BE2C (cell line): ENCODE measurements at regions not wholly inside any gene's neighbourhood (a gene's known extent, or its start where the extent isn't known, plus 50 kb on each side); places are given as distances from the start of the nearest gene placed in this dataset.
"Not testable (repeated sequence)": the region's sequence is repeated elsewhere in the genome, so short reads cannot be mapped to it uniquely, and the experiment has no call there.

Source experiments
- DNase-seq: peaks from one replicate; pipeline ENCODE4 v3.0.0-alpha.2; 2020
- H3K27me3 ChIP-seq: fragments of 250-450 bp; sonication (Bioruptor Pico); 2 replicates; pipeline ENCODE4 v1.5.1; 2020; ENCODE audit warnings: mild to moderate bottlenecking
- H3K36me3 ChIP-seq: fragments of 250-450 bp; sonication (Bioruptor Pico); 2 replicates; pipeline ENCODE4 v1.5.1; 2020; ENCODE audit warnings: mild to moderate bottlenecking
- H3K4me1 ChIP-seq: fragments of 250-450 bp; sonication (Bioruptor Pico); 2 replicates; pipeline ENCODE4 v1.5.1; 2020
- H3K4me3 ChIP-seq: 2 replicates; pipeline ENCODE4 v1.5.1; 2011; ENCODE audit warnings: low read depth, low read length
- H3K9me3 ChIP-seq: fragments of 250-450 bp; sonication (Bioruptor Pico); 2 replicates; pipeline ENCODE4 v1.5.1; 2020

DNA sequence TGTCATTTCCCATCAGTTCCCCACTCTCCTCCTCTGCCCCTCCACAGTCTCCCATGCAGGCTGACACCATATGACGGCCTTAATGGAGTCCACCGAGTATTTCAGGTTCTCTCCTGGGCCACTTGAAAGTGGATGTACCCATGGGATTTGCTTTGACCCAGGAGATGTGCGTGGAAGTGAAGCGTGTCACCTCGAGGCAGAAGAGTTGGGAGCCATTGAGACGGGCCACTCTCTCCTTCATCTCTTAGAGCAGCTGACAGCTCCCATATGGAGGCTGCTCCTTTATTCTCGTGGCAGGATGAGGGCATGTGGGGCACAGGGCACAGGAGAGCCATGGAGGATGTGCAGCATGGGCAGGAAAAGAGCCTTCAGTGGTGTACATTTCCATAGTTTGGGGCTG, 144.7 kb upstream of the CRYM start:
- H3K36me3 ChIP-seq, H3K27me3 ChIP-seq, H3K4me3 ChIP-seq, DNase-seq, H3K4me1 ChIP-seq, H3K9me3 ChIP-seq: not testable (repeated sequence)

DNA sequence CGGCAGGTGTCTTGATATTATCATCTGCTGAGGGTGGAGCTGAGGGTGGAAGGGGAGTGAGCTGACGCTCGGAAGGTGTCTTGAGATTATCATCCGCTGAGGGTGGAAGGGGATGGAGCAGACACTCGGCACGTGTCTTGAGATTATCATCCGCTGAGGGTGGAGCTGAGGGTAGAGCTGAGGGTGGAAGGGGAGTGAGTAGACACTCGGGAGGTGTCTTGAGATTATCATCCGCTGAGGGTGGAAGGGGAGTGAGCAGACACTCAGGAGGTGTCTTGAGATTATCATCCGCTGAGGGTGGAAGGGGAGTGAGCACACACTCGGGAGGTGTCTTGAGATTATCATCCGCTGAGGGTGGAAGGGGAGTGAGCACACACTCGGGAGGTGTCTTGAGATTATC, 126.6 kb upstream of the CRYM start:
- not testable (repeated sequence) for H3K4me1 ChIP-seq, H3K9me3 ChIP-seq, H3K36me3 ChIP-seq, H3K4me3 ChIP-seq, H3K27me3 ChIP-seq, DNase-seq

DNA sequence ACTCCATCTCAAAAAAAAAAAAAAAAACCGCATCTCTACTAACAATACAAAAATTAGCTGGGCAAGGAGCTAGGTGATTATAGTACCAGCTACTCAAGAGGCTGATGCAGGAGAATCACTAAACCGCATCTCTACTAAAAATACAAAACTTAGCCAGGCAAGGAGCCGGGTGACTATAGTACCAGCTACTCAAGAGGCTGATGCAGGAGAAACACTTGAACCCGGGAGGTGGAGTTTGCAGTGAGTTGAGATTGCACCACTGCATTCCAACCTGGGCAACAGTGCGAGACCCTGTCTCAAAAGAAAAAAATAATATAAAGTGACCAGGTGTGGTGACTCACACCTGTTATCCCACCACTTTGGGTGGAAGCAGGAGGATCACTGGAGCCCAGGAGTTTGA, 119.8 kb upstream of the CRYM start:
- H3K9me3 ChIP-seq, H3K4me1 ChIP-seq, DNase-seq, H3K36me3 ChIP-seq, H3K27me3 ChIP-seq, H3K4me3 ChIP-seq: not testable (repeated sequence)

DNA sequence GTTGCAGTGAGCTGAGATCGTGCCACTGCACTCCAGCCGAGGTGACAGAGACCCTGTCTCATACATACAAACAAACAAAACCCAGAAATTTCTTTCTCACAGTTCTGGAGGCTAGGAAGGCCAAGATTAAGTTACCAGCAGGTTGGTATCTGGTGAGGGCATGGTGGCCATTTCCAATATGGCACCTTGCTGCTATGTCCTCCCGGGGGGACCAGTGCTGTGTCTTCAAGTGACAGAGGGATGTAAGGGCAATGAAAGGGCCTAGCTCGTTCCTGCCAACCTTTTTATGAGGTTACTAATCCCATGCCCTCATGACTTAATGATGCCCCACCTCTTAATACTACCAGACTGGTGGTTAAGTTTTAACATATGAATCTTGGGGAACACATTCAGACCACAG, 118.5 kb upstream of the CRYM start:
- H3K36me3 ChIP-seq, H3K27me3 ChIP-seq, H3K4me1 ChIP-seq, DNase-seq, H3K9me3 ChIP-seq, H3K4me3 ChIP-seq: not testable (repeated sequence)

DNA sequence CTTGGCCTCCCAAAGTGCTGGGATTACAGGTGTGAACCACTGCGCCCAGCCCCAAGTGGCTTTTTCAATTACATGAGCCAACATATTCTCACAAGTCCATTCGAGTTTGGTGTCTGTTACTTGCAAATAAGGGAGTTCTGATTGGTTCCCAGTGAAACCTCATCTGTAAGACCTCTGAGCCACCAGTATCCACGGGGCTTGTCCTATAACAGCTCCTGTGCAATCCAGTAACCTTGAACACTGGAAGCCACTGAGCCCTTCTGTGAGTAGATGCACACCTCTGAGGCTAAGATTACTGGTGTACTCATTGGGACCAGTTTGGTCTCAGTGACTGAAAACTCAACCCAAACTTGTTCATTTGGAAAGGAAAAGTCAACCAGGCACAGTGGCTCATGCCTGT, 112.5 kb upstream of the CRYM start:
- H3K9me3 ChIP-seq, DNase-seq, H3K36me3 ChIP-seq, H3K4me3 ChIP-seq, H3K4me1 ChIP-seq, H3K27me3 ChIP-seq: not testable (repeated sequence)

DNA sequence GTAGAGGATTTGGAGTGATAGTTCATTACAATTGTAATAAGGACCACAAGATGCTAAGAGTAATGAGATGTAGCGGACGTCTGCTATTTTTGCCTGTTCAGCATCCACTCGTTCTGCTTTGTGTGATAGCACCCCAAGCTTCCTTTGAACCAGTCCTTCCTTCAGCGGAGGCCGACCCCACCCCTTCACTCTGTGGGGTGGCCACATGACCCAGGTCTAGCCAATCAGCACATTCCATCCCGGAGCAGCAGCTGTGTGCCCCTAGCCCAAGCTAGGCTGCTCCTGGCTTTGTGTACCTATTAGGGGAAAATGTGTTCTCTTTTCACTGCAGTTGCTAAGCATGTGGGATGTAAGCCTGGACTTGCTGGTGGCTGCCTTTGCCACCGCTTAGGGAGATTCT, 111.8 kb upstream of the CRYM start:
- not testable (repeated sequence) for H3K36me3 ChIP-seq, H3K4me1 ChIP-seq
- peak; percentile 50 for DNase-seq

DNA sequence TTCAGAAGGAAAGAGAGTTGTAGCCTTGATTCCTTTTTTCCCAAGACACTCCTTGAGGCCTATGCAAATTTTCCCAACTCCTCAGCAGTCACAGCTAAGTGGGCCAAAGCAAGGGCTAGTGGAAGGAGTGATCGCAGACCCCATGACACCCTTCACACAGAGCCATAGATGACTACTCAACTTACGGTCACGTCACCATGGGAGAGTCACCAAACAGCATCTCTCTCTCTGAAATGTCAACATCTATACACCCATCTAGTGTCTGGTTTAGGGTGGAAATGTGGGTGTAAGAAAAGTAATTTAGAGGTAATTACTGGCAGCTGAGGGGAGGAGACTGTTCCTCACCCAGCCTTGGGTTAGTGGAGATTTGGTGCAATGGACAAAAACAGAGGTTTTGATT, 109.7 kb upstream of the CRYM start:
- not testable (repeated sequence) for H3K4me3 ChIP-seq, H3K9me3 ChIP-seq, H3K27me3 ChIP-seq, H3K4me1 ChIP-seq, DNase-seq, H3K36me3 ChIP-seq

More for the DNA sequence above, 111.8 kb upstream of the CRYM start:
- H3K9me3 ChIP-seq, H3K4me3 ChIP-seq, H3K27me3 ChIP-seq: not testable (repeated sequence)

DNA sequence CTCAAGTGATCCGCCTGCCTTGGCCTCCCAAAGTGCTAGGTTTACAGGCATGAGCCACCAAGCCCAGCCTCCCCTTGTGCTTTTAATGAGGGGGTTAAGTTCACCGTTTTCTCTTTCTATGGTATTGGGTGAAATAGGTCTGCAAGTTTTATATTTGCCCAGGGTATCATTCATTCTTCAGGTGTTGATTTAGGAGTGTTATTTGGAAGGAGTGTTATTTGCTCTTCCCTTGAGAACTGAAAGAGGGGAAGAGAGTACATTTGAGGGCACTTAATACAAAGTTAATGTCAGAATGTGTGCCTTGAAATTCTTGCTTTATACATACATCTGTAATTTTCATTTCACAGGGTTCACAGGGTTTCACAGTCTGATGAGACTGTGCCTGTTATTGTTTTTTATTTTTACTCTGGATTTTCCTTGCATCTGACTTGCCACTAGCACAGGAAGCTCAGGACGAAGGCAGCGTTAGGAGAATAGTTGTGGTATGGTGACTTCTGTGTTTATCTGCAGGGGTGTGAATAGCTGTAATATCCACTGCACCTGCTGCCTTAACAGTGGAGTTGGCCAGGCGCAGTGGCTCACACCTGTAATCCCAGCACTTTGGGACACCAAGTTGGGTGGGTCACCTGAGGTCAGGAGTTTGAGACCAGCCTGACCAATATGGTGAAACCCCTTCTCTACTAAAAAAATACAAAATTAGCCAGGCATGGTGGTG, 108.3 kb upstream of the CRYM start:
- not testable (repeated sequence) for H3K9me3 ChIP-seq, DNase-seq, H3K36me3 ChIP-seq, H3K4me3 ChIP-seq, H3K27me3 ChIP-seq, H3K4me1 ChIP-seq

DNA sequence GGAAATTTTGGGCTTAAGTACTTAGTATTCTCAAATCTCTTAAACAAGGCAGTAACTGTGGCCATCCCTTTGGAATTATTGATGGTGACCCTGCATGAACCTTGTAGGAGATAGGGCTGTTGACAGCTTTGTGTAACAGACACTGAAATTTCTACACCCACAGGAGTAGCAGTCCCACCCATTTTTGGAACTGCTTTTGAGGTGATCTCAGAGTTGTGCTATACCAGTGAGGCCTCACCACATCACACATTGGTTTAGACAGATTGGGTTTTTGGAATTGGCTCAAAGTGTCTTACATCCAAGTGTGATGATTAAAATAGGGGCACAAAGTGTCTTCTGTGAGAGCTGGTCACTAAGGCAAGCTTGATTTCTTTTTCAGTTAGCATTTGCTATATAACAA, 105.6 kb upstream of the CRYM start:
- DNase-seq, H3K9me3 ChIP-seq, H3K36me3 ChIP-seq, H3K4me3 ChIP-seq, H3K27me3 ChIP-seq, H3K4me1 ChIP-seq: not testable (repeated sequence)

DNA sequence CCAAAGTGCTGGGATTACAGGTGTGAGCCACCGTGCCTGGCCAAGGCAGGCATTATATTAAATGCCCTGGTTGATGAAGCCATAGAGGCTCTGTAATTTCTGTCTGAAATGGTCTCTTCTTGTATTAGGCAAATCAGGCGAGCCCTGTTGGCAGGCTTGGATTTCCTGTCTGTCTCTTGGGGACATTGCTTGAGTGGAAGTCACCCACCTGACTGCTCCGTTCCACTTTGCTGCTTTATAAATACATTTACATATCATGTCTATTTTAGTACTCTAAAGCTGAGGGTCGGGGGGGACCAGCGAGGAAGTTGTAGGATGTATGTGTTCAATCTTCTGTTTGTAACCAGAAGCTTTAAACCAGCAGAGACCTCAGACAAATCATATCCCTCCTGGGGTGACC, 101.6 kb upstream of the CRYM start:
- H3K27me3 ChIP-seq, H3K4me3 ChIP-seq, H3K9me3 ChIP-seq, DNase-seq, H3K4me1 ChIP-seq, H3K36me3 ChIP-seq: not testable (repeated sequence)

DNA sequence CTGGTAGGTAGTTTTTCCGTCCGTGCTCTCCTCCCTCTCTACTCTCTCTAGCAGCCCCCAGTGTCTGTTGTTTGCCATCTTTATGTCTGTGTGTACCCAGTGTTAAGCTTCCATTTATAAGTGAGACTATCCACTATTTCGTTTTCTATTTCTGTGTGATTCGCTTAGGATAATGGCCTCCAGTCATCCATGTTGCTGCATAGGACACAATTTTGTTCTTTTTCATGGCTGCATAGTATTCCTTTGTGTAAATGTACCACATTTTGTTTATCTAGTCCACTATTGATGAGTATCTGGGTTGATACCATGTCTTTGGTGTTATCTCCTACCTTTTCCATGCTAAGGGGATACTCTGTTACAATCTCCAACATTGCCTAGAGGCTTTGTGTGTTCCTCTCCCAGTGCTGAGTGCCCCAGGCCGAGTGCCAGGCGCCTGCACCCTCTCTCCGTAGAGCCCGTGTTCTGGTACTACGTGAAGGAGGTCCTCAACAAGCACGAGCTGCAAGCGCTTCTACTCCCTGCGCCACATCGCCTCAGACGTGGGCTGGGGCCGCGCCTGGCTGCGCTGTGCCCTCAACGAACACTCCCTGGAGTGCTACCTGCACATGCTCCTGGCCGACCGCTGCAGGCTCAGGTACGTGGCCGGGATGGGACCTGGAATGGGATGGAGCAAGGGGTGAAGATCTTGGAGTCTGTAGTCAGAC, 98.3 kb upstream of the CRYM start:
- not testable (repeated sequence) for H3K4me3 ChIP-seq, H3K4me1 ChIP-seq, H3K36me3 ChIP-seq, H3K27me3 ChIP-seq, DNase-seq, H3K9me3 ChIP-seq

DNA sequence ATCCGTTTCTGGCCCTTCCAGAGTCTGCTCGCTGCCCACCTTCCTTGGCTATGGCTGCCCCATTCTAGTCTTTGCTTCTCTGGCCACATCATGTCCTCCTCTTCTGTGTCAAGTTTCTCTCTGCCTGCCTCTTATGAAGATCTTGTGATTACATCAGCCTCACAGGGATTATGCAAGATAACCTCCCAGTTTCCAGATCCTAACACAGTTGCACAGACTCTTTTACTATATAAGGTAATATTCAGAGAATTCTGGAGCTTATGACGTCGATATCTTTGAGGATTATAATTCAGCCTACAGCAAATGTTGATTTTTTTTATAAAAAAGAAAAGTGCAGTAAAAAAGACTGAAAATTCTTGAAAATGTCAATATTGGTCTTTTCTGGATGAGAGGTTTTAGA, 97.2 kb upstream of the CRYM start:
- H3K4me3 ChIP-seq, H3K9me3 ChIP-seq, H3K36me3 ChIP-seq, H3K4me1 ChIP-seq, DNase-seq, H3K27me3 ChIP-seq: not testable (repeated sequence)

DNA sequence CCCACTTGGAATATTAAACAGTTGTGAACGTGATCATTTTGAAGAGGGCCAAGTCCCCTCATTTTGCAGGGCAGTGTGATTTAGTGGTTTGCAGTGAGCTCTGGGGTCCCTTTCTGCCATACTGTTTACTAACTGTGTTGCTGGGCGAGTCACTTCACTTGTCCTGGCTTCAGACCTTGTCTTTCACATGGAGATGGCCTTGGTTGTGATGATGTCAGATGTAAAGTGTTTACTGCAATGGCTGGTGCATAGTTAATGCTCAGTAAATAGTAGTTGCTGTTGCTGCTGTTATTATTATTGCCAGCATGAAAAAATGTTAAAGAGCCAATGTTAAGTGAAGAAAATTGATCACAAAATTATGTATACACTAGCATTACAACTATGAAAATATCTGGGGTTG, 95.4 kb upstream of the CRYM start:
- not testable (repeated sequence) for H3K36me3 ChIP-seq, DNase-seq, H3K27me3 ChIP-seq, H3K4me1 ChIP-seq, H3K4me3 ChIP-seq, H3K9me3 ChIP-seq

DNA sequence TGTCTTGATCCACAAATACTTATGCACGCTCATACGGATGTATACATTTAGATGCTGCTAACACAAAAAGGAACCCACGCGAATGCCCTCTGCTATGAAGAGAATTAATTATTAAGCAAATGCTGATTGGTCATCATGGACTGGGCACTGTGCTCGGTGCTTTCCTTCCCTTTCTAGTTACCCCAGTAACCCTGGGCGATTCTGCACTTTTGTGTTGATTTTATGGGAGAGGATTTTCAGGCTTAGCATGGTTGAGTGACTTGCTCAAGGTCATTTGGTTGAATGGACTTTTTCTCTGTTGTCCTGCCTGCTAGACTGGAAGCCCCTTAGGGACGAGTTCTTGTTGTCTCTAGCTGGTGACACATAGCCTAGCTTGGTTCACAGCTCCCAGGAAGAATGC, 94.8 kb upstream of the CRYM start:
- not testable (repeated sequence) for H3K36me3 ChIP-seq, H3K27me3 ChIP-seq, H3K4me3 ChIP-seq, H3K4me1 ChIP-seq, DNase-seq, H3K9me3 ChIP-seq

DNA sequence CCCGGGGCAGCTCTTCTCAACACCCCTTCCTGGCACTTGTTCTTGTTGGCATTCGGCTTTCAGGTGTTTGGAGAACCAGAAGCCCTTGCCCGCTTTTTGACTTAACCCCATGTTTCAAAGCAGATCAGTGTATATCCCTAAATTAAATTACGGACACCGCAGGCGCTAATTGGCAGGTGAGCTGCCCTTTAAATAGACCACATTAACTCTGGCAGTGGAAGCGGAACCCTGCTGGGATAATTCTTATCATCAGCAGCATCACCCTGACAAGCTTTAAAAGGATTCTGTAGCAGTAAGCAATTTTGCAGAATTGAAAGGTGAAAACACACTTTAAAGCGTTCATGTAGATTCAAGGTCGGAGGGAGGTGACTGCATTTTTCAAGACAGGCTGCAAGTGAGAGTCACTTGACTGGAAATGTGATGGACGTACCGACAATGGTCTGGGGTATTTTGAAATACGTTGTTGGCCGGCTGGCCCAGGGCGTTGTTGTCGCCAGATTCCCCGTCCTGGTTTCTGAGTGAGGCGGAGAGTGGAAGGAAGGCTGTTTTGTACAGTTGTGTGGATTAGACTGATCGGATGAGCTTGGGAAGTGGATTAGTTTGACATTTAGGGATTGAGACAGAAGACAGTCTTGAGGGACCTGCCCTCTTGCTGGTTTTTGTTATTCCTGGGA, 94.2 kb upstream of the CRYM start:
- not testable (repeated sequence) for H3K27me3 ChIP-seq, H3K36me3 ChIP-seq, H3K9me3 ChIP-seq, H3K4me3 ChIP-seq, H3K4me1 ChIP-seq, DNase-seq

DNA sequence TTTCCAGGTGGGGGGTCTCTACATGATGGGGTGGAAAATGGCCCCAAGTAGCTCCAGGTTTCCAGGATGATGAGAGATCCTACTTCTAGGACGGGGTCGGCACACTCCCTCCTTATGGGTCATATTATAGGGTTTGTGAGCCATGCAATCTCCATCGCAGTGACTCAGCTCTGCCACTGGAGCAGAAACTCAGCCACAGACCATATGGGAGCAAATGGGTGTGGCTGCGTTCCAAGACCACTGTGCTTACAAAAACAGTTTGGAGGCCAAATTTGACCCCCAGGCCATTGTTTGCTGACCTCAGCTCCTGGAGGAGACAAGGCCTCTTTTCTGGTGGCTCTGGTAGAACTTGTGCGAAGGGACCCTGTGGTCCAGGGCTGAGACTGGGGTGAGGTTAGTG, 92.7 kb upstream of the CRYM start:
- H3K9me3 ChIP-seq, DNase-seq: not testable (repeated sequence)

More for the DNA sequence above, 92.7 kb upstream of the CRYM start:
- H3K4me1 ChIP-seq, H3K36me3 ChIP-seq, H3K4me3 ChIP-seq, H3K27me3 ChIP-seq: not testable (repeated sequence)
